NCI-H748 (cell line): ENCODE measurements at regions not wholly inside any gene's neighbourhood (a gene's known extent, or its start where the extent isn't known, plus 50 kb on each side); places are given as distances from the start of the nearest gene placed in this dataset.

Experiments
- DNase-seq: peaks from one replicate; lab custom pipeline; 2025; ENCODE audit not compliant: unreplicated experiment; lab: John Stamatoyannopoulos, UW

DNA sequence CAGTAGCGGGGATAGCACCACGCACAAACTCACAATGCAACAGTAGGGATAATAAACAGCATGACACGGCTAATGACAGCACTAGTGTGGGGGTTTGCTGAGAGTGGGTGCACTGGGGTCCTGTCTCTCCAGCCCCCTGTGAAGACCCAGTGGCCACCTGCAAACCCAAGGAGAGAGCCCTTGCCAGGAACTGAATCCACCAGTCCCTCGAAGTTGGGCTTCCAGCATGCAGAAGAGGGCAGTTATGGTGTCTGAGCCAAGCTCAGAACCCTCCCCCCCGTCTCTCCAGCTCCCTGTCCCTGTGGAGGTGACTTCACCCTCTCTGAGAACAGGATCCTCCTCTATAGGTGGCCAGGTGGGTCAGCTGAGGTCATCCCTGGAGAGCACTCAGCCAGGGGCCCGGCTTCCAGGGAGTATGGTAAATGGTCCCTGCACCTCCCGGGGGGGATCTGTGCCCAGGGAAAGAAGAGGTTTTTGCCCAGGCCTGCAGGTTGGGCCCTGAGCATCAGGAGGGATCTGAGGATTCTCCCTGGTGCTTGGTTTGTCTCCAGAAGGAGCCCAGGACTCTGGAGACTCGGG, 86.3 kb upstream of the PRR5 start:
- DNase-seq, result no peak

- peak; percentile 43 for DNase-seq
Observed at GRCh38 chr22:44615146-44615545, 86.9 kb upstream of the PRR5 start.

DNA sequence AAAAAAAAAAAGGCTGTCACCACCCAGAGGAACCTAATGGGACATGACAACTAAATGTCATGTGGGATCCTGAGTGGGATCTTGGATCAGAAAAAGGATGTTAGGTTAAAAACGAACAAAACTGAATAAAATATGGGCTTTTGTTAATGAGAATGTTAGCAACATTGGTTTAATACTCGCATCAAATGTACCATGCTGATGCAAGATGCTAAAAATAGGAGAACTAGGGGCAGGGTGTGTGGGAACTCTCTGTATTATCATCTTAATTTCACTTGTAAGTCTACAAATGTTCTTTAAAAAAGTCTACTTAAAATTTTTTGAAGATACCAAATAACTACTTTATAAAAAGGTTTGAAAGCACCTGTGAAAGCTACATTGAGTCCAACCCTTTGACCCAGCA, 88.8 kb upstream of the PRR5 start:
- DNase-seq, result no peak

DNA sequence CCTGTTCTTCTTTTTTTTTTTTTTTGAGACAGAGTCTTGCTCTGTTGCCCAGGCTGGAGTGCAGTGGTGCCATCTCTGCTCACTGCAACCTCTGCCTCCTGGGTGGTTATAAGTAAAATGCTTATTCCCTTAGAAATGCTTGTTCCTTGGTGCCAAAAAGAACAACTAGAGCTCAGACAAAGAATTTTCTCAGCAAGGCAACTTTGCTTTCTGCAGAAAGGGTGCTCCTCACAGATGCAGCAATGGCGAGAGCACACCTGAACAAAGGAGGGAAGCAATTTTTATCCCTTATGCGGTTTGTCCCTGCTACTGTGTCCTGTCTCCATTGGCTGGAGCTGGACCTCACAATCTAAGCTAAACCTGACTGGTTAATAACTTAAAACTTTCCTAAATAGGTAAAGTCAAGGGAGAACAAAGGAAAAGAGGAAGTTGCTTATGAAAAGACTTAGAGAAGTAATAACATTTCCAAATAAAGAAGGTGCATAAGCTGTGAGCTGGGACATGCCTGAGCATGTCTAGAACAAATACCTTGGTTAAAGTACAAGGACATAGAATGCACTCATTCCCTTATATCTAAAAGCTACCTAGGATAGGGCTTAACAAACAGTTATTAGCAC, 90.0 kb upstream of the PRR5 start:
- DNase-seq, result no peak

DNA sequence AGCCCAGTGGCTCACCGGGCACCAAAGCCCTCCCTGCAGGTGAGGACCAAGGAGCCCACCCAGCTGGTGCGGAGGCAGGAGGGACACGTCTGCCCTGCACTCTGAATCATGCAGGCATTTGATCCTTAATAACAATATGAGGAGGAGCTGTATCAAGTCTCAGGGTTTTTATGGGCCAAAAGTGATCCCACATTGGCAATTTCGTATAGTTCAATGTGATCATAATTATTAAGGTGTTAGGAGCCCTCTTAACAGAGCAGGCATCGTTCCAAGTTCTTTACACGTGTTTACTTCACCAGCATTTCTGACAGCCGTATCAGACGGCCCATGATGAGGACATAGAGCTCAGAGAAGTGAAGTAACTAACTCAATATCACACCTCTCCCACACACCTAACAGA, 91.9 kb upstream of the PRR5 start:
- no peak for DNase-seq

DNA sequence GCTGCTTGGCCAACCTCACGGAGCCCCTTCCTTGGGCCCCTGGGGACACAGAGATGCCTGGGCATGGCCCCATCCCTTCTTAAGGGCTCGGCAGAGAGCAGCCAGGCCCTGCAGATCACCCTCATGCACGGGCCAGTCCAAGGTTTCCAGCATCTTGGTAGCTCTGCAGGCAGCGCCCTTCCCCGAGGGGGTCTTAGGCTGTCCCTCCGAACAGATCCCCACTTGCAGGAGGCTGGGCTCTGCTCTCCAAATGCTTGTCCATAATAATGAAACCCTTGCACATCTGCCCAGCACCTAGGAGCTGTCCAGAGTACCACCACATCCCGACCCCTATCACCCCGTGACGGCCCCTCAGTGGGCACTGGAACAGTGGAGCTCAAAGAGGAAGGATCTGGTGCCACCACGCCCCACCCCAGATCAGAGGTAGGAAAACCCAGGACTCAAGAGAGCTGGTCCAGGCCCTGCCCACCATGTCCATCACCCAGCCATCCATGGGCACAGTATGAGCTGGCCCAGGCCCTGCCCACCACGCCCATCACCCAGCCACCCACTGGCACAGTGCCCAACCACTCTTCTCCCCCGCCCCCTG, 92.5 kb upstream of the PRR5 start:
- DNase-seq, result peak; percentile 37

GRCh38 chr22:44608597-44609399, 93.2 kb upstream of the PRR5 start:
- DNase-seq, result no peak

- no peak for DNase-seq
Observed at GRCh38 chr22:44606126-44606525, 95.9 kb upstream of the PRR5 start.

- DNase-seq, result no peak
Observed at GRCh38 chr22:44605486-44605885, 96.5 kb upstream of the PRR5 start.

- no peak for DNase-seq
Observed at GRCh38 chr22:44604991-44605390, 97.0 kb upstream of the PRR5 start.

- DNase-seq, result no peak
Observed at GRCh38 chr22:44604455-44604854, 97.5 kb upstream of the PRR5 start.

- no peak for DNase-seq
Observed at GRCh38 chr22:44603767-44604166, 98.2 kb upstream of the PRR5 start.

DNA sequence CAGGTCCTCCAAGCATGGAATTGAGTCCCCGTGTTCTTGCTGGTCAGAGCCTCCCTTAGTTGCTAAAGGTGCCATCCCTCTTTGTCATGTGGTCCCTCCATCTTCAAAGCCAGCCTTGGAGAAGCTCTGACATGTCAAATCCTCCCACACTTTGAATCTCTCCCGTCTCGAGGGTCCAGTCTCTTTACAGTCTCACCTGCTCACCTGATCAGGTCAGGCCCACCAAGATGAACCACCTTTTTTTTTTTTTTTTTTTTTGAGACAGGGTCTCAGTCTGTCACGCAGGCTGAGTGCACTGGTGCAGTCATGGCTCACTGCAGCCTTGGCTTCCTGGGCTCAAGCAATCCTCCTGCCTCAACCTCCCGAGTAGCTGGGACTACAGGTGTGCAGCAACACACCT, 100.3 kb upstream of the PRR5 start:
- no peak for DNase-seq

DNA sequence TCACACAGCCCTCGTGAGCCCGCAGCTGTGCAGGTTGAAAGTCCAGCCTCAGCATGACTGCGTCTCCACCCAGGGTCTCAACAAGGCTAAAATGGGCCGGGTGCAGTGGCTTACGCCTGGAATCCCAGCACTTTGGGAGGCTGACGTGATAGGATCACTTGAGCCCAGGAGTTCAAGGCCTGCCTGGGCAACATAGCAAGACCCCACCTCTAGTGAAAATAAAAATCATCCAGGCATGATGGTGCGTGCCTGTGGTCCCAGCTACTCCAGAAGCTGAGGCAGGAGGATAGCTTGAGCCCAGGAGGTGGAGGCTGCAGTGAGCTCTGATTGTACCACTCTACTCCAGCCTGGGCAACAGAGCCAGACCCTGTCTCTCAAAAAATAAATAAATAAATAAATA, 100.8 kb upstream of the PRR5 start:
- no peak for DNase-seq

DNA sequence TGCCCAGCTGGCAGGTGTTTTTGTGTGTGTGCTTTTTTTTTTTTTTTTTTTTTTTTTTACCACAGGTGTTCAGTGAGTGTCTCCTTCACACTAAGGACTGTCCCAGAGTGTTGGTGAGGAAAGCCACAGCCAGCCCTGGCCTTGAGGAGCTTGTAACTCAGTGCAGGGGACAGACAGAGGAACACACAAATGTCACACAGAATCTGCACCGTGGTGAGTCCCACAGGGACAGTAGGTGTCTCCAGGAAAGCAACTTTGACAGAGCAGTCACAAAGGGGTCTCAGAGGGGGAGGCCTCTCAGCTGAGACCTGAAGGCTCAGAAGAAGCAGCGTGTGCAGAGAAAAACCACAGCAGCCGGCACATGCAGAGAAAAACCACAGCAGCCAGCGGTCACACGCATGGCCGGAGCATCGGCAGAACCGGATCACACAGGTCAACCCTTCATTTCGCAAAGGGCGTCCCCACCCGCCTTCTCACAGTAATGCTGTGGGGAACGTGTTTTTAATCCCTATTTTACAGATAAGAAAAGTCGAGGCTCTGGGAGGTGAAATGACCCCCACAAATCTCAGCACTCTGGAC, 101.7 kb upstream of the PRR5 start:
- DNase-seq, result peak; percentile 26

DNA sequence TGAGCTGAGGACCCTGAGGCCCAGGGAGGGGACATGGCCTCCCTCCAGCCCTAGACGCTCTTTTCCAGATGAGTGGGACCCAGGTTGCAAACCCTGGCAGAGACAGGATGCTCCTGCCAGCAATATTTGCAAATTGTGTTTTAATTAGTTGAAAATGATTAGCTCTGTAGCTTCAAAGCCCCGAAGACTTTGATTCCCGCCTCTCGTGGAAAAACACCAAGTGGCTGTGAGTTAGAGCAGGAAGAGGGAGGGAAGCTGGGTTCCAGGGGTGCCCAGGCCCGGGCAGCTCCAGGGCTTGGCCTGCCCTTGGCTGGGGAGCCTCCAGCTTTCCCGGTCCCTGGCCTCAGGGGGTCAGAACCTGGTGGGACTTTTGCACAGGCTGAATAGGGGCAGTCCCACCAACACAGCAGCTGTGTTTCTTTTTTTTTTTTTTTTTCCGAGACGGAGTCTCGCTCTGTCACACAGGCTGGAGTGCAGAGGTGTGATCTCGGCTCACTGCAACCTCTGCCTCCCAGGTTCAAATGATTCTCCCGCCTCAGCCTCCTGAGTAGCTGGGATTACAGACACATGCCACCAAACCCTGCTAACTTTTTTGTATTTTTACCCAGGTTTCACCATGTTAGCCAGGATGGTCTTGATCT, 101.6 kb upstream of the RTL6 start:
- no peak for DNase-seq

- DNase-seq, result no peak
Observed at GRCh38 chr22:44599084-44599483, 101.1 kb upstream of the RTL6 start.

- DNase-seq, result peak; percentile 99
Observed at GRCh38 chr22:44597616-44598015, 99.6 kb upstream of the RTL6 start.

DNA sequence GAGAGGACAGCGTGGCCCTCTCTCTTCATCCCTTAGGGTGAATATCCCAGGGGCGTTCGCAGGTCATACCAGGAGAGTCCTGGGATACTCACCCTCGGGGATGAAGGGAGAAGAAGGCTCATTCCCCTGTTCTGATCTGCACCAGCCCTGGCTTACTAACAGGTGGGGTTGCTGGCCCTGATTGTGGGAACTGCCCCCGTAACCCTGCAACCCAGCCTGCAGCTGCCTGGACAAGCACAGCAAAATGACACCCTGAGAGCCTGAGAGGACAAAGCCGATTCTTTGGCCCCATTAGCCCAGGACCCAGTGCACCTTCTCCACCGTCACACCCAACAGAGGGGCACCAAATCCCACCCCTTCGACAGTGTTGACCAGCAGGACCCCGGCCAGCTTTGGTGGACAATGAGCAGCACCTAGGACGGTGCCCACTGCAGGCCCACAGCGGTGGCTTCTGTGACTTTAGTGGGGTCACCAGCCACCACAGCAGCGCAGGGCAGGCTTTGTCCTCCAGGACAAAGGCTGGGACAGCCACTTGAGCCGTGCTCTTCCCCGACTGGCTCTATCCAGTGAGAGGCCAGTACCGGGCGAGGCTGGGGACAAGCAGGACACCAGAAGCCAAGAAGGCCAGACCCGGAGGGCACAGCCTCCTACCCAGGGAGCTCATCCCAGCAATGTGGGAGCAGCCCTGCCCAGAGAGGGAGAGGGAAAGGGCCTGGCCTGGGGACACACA, 98.5 kb upstream of the RTL6 start:
- DNase-seq, result no peak

DNA sequence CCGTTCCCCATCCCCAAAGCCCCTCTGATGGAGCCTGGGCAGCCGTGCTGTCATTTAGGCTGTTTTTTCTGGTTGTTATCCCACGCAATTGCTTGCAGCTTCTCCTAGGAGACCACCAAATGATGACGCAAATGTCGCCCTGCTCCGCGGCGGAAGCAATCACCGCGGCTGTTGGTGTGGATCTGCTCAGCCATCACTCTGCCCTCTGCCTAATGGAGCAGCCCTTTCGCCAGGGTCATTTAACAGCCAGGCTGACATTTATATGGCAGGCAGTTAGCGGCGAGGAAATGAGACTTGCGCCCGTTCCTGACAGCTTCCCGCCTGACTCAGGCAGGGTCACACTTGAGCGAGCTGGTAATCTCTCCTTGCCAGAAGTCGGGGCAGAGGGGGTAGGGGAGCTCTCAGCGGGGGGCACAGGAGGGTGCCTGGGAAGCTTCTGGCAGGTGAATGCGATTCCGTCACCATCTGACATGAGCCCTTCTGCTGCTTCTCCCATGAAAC, 97.9 kb upstream of the RTL6 start:
- peak; percentile 24 for DNase-seq
